KBM-7 (cell line): ENCODE measurements at regions not wholly inside any gene's neighbourhood (a gene's known extent, or its start where the extent isn't known, plus 50 kb on each side); places are given as distances from the start of the nearest gene placed in this dataset.

Experiments
- DNase-seq: peaks from one replicate; pipeline ENCODE4 v3.0.0-alpha.2; 2015
- in situ Hi-C: fragments of 300-500 bp; cut with MboI; formaldehyde crosslinking; loops from 2 replicates; pipeline ENCODE4 v1.14.3; 2020; ENCODE audit warnings: low sequenced_read_pairs, low pct_unique_long_range_greater_than_20kb, mixed read lengths

DNA sequence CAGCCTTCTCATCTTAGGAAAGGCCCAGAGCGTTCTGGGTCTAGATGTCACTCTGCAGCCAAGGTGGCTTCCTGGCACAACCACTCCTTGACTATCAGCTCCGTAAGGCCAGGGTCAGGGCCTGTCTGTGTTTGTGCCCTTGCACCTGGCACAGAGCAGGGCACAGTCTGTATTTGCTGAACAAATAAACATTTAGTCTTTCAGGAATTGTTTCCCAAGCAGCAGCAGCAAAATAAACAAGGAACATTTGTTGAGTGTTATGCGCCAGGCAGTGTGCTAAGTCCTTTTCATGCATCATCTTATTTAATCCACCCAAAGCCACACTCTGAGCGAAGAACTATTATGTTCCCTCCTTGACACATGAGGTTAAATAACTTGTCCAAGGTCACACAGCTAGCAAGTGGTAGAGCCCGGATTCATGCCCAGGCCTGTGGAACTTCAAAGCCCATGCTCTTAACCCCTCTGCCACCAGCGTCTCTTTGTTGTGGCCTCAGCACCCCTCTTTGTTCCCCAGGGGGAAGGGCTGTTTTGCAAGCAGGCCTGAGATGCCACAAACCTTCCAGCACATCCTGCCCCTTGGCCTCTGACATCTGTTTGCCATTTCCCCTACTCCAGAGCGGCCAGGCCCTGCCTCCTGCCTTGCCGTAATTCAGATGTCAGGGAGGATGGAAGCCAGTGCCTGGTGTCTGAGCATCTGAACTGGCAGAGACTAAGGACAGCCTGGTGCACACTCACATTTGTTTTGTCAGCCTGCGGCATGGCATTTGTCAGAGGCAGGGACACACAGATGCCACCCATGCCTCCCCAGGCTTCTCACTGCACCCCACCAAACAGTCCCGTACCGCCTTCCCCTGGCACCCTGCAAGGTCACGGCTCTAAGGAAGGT is 325.8 kb upstream of the ZMIZ1 start:
- in situ Hi-C loops, result no loop called here
- peak; percentile 42 for DNase-seq

DNA sequence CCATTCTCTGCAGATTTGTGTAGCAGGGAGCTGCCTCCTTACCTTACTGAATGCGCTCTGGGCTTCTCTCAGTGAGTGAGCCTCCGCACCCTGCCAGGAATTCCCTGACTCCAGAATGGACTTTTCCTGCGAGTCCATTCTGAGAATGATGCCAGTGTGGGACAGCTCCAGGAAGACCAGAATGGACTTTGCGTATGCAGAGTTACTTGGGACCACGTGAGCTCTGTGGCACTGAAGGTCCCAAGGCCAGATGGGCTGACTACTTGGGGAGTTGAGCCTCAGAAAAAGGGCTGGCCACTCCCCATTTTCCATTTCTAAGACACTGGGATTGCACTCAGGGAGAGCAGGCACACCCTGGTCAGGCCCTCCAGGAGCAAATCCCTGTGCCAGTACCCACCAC is 324.7 kb upstream of the ZMIZ1 start:
- in situ Hi-C loops, result no loop called here

DNA sequence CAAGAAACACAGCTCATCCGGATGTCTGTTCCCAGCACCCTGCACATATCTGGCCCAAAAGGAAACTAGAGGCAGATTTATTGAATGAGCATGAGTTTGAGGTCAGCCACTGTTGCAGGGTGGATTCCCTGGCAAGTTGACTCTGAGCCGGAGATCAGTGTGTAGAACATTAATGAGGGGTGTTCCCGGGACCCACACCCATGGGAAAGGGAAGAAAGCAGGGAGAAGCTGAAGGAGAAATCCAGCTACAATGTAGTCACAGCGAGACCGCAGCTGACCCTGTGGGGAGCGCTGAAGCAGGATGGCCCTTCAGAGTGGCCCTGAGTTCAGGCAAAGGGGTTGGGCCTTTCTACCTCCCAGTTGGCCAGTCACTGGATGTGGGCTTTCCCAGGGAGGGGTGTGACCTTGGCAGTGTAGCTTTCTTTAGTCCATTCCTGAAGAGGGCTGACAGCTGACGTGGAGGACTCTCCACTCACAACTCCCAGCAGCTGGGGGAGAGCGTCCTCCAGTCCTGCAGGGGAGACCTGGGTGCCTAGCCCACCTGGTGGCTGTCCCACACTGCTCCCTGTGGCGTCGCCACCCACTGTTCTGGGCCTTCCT is 324.2 kb upstream of the ZMIZ1 start:
- in situ Hi-C loops, result no loop called here
- no peak for DNase-seq

More for the DNA sequence above, 324.7 kb upstream of the ZMIZ1 start:
- DNase-seq, result no peak

DNA sequence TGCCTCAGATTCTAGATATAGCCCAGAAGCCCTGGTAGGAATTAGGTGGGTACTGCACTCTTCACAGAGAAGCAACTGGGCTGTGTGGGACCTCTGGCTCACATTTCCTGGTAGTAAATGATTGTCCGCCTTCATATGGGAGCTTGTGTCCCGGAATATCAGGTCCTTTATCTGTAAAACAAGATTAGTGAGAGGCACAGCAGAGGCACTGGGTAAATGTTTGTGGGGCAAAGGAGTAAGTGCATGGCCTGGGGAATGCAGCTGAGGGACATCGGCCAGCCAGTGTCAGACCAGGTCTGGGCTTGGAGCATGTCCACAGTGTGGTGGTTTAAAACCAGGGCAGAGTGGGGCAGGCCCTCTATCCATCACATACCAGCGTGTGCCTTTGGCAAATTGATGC is 323.3 kb upstream of the ZMIZ1 start:
- no peak for DNase-seq
- in situ Hi-C loops, result no loop called here

DNA sequence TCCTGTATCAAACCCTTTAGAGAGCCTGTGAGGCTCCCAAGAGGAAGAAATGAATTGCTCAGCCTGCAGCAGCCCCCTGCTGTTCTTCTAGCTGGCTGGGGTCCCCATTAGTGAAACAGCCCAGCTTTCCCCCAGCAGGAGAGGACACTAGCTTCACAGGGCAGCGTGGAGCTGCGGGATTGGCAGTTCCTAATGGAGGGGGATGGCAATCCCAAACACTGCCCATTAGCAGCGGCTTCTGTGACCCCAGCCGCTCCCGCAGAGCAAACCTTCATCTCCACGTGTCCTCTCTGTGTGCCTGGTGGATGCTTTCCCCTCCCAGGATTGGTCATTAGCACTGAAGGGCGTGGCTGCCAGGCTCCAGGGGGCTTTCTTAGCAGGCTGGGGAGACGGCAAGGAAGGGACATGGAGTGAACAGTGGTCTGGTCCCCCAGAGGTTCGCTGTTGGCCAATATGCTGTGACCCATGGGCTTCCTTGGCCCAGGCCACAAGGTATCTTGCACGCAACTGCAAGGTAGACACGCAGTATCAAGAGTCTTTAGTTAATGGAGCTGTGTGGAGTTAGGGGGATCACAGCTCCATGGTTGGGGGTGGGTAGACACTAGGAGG is 322.5 kb upstream of the ZMIZ1 start:
- in situ Hi-C loops, result no loop called here
- DNase-seq, result no peak

DNA sequence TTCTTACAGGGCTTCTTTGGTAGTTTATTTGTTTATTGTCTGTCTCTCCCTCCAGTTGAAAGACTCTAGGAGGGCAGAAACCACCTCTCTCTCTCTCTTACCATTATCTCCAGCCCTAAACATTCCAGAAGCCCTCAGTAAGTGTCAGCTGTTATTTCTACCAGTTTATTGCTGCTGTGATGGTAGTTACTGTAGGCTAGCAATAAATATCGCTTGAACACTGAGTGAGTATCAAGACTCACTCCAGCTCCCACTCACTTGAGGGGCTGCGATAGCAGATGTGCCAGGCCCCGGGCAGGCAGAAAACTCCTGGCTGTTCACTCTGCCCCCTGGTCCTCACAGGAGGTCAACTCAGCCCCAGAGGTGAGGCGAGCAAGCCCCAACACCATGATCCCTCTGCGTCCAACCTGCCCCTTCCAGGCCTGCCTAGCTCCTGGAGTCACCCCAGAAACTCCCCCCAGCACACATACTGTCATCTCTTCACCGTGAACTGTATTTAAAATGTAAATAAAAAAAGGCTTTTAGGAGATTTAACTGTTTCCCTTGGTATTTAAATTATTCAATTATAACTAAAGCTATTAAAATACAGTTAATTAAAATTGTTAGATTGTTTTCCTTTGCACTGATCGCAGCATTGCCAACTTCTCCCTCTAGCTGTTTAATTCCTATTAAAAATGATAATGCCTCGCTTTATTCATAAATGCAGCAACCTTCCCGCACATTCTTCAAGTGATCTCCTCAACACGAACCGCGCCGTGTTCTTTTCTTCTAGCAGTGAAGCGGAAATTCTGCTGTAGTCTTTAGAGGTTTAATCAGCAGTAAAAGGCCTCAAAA is 321.1 kb upstream of the ZMIZ1 start:
- no peak for DNase-seq
- in situ Hi-C loops, result no loop called here

DNA sequence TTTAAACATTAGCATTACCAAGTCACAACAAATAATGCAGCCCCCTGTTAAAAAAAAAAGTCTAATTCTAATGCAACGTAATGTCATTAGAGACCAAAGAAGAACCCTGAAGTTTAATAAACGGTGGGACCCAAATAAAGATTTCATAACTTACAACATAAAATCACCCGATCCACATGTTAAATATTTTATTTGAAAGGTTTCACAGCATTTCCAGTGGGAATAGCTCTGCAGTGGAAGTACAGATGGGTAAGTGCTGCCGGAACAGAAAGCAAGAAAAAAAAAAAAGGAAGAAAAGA is 320.6 kb upstream of the ZMIZ1 start:
- DNase-seq, result no peak
- in situ Hi-C loops, result no loop called here

DNA sequence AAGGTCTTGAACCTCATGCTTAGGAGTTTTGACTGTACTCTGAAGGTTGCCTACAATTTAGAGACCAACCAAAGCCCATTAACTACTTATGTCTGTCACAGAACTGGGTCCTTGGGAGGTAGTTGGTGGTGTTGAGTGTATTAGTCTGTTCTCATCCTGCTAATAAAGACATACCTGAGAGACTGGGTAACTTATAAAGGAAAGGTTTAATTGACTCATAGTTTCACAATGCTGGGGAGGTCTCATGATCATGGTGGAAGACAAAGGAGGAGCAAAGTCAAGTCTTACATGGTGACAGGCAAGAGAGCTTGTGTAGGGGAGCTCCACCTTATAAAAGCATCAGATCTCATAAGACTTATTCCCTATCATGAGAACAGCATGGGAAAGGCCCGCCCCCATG is 319.6 kb upstream of the ZMIZ1 start:
- in situ Hi-C loops, result no loop called here
- no peak for DNase-seq

DNA sequence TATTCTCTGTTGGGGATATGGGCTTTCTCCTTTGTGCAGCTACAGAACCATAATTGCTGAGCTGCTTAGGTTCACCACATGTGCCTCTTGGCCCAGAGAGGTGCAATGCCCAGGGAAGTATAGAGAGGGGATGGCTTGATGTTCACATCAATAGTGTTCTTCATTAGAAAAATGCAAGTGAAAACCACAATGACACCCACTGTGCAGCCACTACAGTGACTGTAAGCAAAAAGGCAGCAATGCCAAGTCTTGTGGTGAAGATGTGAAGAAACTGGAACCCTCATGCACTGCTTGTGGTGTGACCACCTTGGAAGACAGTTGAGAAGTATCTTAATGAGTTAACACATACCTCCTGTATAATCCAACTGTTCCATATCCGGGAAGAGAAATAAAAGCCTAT is 318.9 kb upstream of the ZMIZ1 start:
- in situ Hi-C loops, result no loop called here
- DNase-seq, result no peak

DNA sequence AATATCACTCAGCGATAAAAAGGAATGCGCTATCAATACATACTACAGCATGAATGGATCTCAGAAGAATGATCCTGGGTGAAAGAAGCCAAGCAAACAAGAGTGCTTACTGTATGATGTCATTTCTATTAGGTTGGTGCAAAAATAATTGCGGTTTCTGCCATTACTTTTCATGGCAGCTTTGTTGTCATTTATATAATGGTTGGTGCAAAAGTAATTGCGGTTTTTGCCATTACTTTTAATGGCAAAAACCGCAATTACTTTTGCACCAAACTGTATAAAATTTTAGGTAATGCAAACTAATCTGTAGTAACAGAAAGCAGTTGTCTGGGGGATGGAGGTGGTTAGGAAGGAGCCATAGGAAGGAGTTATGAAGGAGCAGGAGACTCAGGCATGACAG is 318.3 kb upstream of the ZMIZ1 start:
- in situ Hi-C loops, result no loop called here
- no peak for DNase-seq

DNA sequence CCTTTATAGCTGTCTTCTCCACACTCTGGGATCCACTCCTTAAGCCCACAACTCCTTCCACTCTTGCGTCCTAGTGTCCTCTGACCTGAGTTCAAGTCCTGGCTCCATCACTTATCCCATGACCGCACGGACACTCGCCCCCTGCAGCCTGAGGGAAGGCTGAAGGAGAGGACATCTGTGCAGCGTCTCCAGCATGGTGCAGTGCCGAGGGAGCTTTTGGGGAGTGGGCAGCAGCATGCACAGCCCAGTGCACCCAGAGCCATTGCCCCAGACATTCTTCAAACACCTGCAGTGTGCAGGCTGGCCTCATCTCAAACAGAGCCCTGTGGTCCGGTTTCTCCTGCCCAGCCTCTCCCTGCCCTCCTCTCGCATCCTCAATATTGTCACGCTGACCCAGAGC is 317.1 kb upstream of the ZMIZ1 start:
- in situ Hi-C loops, result no loop called here
- no peak for DNase-seq

DNA sequence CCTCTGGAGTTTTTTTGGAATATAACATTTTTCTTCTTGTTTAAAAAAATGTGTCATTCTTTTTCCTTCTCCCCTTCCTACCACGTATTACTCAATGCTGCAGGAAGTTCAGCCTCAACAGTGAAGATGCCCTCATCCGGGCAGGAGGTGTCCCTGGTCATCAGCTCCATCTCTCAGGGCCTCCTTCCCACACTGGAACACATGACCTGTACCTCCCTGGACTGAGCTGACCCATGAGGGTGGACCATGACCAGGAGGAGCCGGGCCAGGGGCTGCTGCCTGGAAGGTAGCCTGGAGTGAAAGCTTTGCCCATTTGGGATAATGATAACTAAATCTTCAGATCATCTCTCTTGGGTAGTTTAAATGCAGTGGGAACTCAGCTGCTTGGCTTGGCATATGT is 316.5 kb upstream of the ZMIZ1 start:
- in situ Hi-C loops, result no loop called here
- DNase-seq, result no peak

DNA sequence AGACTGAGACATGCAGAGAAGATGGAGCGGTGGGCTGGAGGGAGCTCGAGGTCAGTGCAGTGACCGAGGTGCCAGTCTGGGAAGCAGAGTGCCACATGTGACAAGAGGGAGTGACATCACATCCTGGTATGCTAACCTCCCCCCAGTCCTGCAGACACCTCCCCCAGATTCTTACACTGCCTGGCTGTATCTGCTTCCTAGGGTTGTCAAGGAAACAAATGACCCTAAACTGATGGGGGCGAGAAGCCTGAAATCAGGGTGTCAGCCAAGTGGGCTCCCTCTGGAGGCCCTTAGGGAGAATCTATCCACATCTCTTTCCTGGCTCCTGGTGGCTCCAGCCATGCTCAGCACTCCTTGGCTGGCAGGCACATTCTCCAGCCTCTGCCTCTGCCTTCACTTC is 316.1 kb upstream of the ZMIZ1 start:
- in situ Hi-C loops, result no loop called here
- peak; percentile 28 for DNase-seq

DNA sequence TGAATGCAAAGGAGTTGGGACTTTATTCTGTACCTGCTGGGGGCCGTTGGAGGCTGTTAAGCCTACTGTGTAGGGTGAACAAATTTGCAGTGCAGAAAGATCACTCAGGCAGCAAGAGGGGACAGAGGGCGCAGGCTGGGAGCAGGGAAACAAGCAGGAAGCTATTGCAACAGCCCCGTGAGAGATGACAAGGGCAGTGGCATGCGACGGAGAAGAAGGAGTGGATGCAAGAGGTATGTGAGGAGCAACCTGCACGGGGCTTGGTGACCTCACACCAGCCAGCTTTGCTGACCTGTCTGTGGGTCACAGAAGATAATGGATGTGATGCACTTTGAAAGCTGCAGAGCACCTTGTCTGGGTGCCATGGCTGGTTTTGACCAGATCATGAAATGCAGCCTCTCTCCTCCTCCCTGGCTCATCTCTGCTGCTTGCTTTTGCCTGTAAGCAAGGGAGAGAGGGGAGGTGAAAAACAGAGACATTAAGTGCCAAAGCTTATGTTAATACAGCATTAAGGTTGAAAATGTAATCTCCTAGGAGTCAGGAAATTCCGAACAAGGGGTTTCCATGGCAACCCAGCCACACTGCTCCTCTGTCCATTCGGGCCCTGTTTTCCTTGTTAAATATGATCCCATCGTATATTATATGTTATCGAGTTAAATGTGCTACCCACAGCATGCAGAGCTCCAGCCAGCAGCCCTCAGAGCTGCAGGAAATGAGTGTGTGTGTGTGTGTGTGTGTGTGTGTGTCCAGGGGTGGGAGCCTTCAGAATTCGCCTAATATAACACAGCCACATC is 314.3 kb upstream of the ZMIZ1 start:
- peak; percentile 21 for DNase-seq
- in situ Hi-C loops, result no loop called here

DNA sequence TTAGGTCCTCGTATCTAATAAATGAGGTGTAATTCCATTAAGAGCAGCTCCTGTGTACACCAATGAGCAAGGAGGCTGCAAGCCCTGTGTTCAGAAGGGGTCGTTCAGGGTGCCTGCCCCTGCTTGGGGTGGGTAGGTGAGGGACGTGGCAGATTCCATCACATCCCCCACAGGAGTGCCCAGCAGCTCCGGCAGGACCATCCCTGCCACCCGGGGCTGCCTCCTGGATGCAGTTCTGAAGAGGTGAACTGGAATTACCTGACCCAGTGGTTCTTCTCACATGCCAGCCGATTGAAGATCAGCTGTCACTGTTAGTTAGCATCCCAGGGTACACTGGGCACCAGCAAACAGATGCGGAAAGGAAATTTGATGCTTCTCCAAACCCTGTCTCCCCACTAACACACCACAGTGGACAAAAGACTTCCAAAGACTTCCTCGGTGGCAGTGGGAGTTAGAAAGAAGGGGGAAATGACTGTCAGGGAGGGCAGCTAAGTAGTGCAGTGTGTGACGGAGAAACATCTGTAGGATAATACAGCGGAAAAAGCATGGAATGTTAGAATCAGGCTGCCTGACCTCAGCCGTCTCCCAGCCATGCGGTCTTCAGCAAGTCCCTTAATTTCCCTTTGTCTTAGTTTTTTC is 313.6 kb upstream of the ZMIZ1 start:
- in situ Hi-C loops, result no loop called here
- no peak for DNase-seq

DNA sequence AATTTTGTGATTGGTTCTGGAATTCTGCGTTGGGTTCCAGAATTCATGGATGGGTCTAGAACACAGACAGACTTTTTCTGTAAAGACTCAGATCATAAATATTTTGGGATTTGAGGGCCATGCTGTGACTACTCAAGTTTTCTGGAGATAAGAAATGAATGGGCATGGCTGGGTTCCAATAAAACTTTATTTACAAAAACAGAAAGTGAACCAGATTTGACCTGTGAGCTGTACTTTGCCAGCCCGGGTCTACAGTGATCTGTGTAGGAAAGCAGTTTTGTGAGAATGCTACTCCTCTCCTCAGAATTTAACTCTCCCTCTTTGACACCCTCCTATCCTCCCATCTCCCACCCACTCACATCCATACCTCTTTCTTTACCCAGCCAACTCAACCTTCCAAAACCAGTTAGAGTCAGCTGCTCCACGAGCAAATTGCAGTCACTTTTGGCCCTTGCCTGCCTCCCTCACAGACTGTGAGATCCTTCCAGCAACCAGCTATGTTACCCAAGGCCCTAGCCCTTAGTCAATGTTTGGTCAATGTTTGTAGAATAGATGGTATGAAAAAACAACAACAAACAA is 312.8 kb upstream of the ZMIZ1 start:
- DNase-seq, result no peak
- in situ Hi-C loops, result no loop called here

DNA sequence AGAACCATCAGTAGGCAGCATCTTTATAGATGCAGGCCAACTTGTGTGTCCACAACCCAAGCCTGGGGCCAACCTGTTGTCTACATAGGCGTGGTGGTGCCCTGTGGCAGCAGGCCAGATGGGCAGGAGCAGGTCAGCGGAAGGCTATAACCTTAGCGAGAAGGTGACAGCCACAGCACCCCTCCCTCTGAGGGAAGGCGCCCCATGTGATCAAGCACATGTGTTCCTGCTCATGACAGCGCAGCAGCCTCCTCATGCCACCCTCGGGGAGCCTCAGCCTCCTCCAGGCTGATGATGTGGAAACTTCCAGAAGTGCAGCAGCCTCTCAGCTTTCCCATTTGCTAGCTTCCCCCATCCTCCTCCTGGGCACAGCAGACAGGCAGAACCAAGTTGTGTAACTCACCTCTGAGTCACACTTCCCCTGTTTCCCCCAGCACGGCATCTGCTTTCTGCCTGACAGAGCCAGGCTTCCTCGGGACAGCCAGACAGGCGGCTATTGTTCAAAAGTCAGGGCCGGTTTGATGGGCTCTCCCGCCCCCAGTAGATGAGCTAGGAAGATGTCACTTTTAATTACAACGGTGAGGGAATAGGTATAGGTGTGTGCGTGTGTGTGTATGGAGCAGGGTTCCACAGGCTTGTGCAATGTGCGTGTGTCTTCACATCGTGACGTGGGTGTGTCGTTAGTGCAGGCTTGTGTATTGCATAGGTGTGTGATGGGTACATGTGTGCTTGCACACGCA is 312.0 kb upstream of the ZMIZ1 start:
- in situ Hi-C loops, result no loop called here
- DNase-seq, result peak; percentile 90
